ENCODE measurements at regions not wholly inside any gene's neighbourhood (a gene's known extent, or its start where the extent isn't known, plus 50 kb on each side); places are given as distances from the start of the nearest gene placed in this dataset.

GRCh38 chr12:9379023-9379742, 171.0 kb upstream of the PZP start:
- Histone ChIP-seq H2AFZ (ENCODE audit: low read length) (no peak overlapping the region), H3K4me2 (ENCODE audit: insufficient read depth, low read length) (no peak overlapping the region), H3K4me1 (ENCODE audit: insufficient read depth, low read length) (no peaks in the 10 kb centered on the region), H3K36me3 (ENCODE audit: insufficient read depth, low read length) (no peaks in the 10 kb centered on the region), H3K4me3 (ENCODE audit: insufficient read depth, low read length) (no peak overlapping the region), H3K27ac (ENCODE audit: low read depth, low read length) (no peak overlapping the region), H3K9me3 (ENCODE audit: low read depth, low read length) (no peaks in the 10 kb centered on the region), H4K20me1 (ENCODE audit: insufficient read depth, low read length) (no peaks in the 10 kb centered on the region), H3K79me2 (ENCODE audit: insufficient read depth, low read length) (no peaks in the 10 kb centered on the region), H3K27me3 (ENCODE audit: insufficient read depth, low read length) (no peaks in the 10 kb centered on the region)
- peak; percentile 6 for DNase-seq (ENCODE audit: insufficient read length, low spot score, missing footprints)
- TF ChIP-seq CTCF (IDR thresholded peaks at IDR 0.05; ENCODE audit: extremely low read depth, low read depth, low read length) = no peak

GRCh38 chr12:9378430-9378835, 170.2 kb upstream of the PZP start:
- H2AFZ ChIP-seq (ENCODE audit: low read length) = no peak overlapping the region
- no peaks in the 10 kb centered on the region for H4K20me1 ChIP-seq (ENCODE audit: insufficient read depth, low read length)
- no peaks in the 10 kb centered on the region for H3K9me3 ChIP-seq (ENCODE audit: low read depth, low read length)
- no peaks in the 10 kb centered on the region for H3K36me3 ChIP-seq (ENCODE audit: insufficient read depth, low read length)
- H3K79me2 ChIP-seq (ENCODE audit: insufficient read depth, low read length) = no peaks in the 10 kb centered on the region
- H3K4me3 ChIP-seq (ENCODE audit: insufficient read depth, low read length) = no peak overlapping the region
- no peak overlapping the region for H3K4me2 ChIP-seq (ENCODE audit: insufficient read depth, low read length)
- no peaks in the 10 kb centered on the region for H3K4me1 ChIP-seq (ENCODE audit: insufficient read depth, low read length)
- H3K27me3 ChIP-seq (ENCODE audit: insufficient read depth, low read length) = no peaks in the 10 kb centered on the region
- DNase-seq (ENCODE audit: insufficient read length, low spot score, missing footprints) = no peak
- TF ChIP-seq CTCF (IDR thresholded peaks at IDR 0.05; ENCODE audit: extremely low read depth, low read depth, low read length) = peak; percentile 29
- H3K27ac ChIP-seq (ENCODE audit: low read depth, low read length) = no peak overlapping the region

- no peaks in the 10 kb centered on the region for H3K36me3 ChIP-seq (ENCODE audit: insufficient read depth, low read length)
- no peak overlapping the region for H3K4me3 ChIP-seq (ENCODE audit: insufficient read depth, low read length)
- H3K27me3 ChIP-seq (ENCODE audit: insufficient read depth, low read length) = no peaks in the 10 kb centered on the region
- H3K4me1 ChIP-seq (ENCODE audit: insufficient read depth, low read length) = no peaks in the 10 kb centered on the region
- no peak for DNase-seq (ENCODE audit: insufficient read length, low spot score, missing footprints)
- H3K27ac ChIP-seq (ENCODE audit: low read depth, low read length) = no peak overlapping the region
- H3K4me2 ChIP-seq (ENCODE audit: insufficient read depth, low read length) = no peak overlapping the region
- H3K9me3 ChIP-seq (ENCODE audit: low read depth, low read length) = no peaks in the 10 kb centered on the region
- H4K20me1 ChIP-seq (ENCODE audit: insufficient read depth, low read length) = no peaks in the 10 kb centered on the region
- TF ChIP-seq CTCF (IDR thresholded peaks at IDR 0.05; ENCODE audit: extremely low read depth, low read depth, low read length) = peak; percentile 51
- H2AFZ ChIP-seq (ENCODE audit: low read length) = no peak overlapping the region
- no peaks in the 10 kb centered on the region for H3K79me2 ChIP-seq (ENCODE audit: insufficient read depth, low read length)
Observed at GRCh38 chr12:9372202-9372601, 164.0 kb upstream of the PZP start.

GRCh38 chr12:9367828-9368227, 159.6 kb upstream of the PZP start:
- no peak for DNase-seq (ENCODE audit: insufficient read length, low spot score, missing footprints)
- H4K20me1 ChIP-seq (ENCODE audit: insufficient read depth, low read length) = no peaks in the 10 kb centered on the region
- no peaks in the 10 kb centered on the region for H3K27me3 ChIP-seq (ENCODE audit: insufficient read depth, low read length)
- no peaks in the 10 kb centered on the region for H3K79me2 ChIP-seq (ENCODE audit: insufficient read depth, low read length)
- H3K4me2 ChIP-seq (ENCODE audit: insufficient read depth, low read length) = no peak overlapping the region
- H3K36me3 ChIP-seq (ENCODE audit: insufficient read depth, low read length) = no peaks in the 10 kb centered on the region
- H3K9me3 ChIP-seq (ENCODE audit: low read depth, low read length) = no peaks in the 10 kb centered on the region
- TF ChIP-seq CTCF (IDR thresholded peaks at IDR 0.05; ENCODE audit: extremely low read depth, low read depth, low read length) = no peak
- no peak overlapping the region for H3K4me3 ChIP-seq (ENCODE audit: insufficient read depth, low read length)
- H3K4me1 ChIP-seq (ENCODE audit: insufficient read depth, low read length) = peaks cover 14% of the 10 kb centered on the region
- H2AFZ ChIP-seq (ENCODE audit: low read length) = peak overlapping the region; percentile 55
- H3K27ac ChIP-seq (ENCODE audit: low read depth, low read length) = no peak overlapping the region

All from osteoblast (primary cell).